GM21381 (cell line): ENCODE measurements at regions not wholly inside any gene's neighbourhood (a gene's known extent, or its start where the extent isn't known, plus 50 kb on each side); places are given as distances from the start of the nearest gene placed in this dataset.

Experiments used
- ATAC-seq: cut with Tn5 transposase; IDR thresholded peaks from one replicate; pipeline ENCODE4 v1.9.1; 2021; ENCODE audit warnings: mild to moderate bottlenecking, moderate library complexity; ENCODE audit not compliant: unreplicated experiment

DNA sequence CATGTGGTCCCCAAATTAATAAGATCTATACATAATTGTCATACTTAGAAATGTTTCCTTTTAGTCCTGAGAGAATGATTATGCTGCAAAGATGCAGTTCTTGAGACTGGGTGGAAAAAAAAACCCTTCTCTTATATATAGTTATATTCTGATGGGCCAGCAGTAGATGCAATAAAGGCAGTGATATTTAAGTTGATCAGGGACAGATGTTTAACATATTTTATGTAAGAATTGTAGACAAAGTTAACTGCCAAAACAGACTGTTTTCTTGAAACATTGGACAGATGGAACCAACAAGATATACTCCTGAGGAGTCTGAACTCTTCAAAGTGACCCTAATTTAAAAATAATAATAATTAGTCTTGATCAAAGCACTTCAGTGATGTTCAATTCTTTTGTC is 172.0 kb upstream of the LRIG1 start:
- no peak for ATAC-seq

DNA sequence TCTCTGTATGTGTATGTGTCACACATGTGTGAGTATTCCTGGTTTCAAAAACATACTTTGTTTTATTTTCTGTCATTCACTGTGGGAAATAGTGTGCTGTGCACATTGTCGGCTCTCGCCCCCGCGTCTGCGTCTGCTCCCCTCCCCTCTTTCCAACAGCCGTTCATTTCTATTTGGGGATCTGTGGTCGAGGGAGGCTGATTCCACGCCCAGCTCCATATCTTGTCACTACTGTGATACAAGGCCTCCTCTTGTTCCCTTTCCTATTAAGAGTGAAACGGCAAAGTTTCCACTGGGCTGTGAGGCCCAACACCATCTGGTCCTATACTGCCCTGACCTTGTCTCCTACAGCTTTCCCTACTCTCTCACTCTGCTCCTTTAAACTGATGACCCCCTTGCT is 172.5 kb upstream of the LRIG1 start:
- ATAC-seq, result no peak

DNA sequence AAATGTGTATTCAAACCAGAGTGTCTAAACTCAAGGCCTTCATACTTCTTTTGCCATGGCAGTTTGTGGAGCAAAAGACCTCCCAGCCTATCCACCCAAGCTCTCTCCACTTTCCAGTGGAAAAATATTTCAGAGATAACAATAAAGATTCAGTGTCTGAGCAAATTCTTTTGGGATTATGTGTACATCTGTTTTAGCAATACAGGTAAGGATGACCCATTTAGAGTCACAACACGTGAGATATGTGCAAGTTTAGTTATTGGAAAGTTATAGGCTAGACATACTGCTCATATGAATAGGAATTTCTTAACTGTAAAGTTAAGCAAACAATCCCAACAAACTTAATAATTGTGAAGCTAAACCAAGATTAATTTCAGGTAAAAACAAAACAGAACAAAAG is 174.5 kb upstream of the LRIG1 start:
- ATAC-seq, result no peak

DNA sequence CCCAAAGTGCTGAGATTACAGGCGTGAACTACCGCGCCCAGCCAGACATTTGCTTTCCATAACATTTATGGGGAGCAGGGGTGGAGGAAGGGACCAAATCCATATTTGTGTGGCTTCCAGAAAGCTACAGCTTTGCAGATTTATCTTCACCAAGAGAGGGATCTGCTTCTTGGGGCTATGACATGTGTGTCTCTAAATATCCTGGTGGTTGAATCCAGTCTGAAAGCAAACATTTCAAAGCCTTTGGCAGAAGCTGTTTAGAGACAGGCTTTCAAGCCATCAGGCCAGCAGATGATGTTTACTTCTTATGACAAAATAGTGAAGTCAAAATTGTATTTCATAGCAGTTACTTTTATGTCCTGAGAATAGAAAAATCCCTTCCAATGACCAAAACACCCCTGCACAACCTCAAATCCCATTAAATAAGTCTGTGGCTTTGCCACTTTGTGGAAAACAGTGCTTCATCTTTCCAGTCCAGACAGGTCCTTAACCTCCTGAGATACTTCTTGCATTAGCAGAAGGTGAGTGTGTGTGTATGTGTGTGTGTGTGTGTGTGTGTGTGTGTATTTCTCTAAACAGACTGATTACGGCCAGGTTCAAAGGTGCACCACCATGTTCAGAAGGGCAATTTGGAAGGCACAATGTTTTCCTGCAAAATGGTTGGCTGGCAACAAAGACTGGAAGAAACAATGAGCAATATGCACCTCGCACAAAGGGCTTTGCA is 191.4 kb upstream of the LRIG1 start:
- ATAC-seq, result no peak

DNA sequence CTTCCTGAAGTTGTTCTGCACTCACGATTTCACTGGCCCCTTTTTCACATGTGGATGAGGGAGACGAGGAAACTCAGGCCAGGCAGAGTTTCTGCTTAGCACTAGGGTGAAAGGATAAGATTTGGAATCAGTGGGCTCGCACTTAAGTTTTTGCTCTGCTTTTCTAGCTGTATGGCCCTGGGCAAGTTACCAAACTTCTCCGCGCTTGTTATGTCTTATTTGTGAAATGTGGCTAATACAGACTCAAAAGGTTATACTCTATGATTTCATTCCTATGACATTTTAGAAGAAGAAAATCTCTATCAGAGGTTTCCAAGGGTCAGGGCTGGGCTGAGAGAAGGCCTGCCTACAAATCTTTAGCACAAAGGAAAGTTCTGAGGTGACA is 191.9 kb upstream of the LRIG1 start:
- ATAC-seq, result no peak

DNA sequence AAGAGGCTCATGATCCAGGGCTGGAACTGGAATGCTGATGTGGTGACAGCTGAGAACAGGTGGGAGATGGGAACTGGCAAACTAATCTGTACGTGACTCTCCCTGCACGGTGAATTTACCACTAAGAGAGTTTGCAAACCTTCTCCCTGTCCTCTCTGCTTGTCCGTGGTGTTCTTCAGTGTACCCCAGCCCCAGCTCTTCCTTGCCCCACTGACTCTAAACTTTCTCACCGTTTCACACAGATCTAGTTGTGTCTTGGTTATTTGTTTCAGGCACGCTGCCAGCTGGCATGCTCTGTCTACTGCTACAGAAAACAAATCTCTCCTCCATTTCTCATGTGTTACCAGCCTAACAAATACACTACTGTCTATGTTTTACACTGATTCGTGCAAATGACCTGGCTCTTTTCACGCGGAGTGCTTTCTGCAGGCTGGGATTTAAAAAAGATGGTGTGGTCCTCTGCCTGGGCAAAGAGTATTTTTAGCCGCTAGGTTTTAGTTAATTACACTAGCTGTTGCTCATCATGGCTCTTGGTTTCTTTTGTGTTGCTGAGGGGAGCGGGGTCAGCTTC is 192.7 kb upstream of the LRIG1 start:
- ATAC-seq, result no peak

DNA sequence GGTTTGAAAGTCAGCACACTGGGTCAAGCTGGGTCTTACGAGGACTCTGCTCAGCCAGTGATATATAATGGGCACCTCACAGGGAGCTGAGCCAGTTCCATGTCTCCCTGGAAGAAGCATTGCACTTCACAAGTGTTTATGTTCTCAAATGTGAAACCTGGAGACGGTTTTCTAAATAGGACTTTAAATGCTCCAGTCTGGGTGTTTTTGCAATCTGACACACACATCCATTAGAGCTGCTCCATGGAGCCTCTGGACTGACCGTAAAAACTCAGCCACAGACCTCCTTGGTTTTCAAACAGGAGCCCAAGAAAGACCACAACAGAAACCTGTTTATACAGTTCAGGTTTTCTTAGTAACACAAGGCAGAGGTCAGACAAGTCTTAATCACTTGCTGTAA is 201.3 kb upstream of the LRIG1 start:
- ATAC-seq, result no peak

DNA sequence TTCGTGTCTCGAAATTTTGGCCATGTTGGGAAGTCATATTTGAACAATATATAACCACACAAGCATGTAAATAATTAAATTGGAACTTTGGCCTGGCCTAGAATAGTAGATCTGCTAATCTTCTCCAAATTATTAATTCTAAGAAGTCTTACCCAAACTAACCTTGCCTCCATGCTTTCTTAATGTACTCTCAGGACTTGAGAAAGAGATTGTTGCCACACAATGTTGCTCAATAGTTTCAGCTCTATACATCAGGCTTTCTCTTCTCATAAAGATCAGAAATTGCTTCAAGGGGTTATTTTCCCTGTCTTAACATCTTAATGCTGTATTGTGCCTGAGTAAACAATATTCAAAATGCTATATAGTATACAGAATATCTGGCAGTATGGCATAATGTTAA is 202.7 kb upstream of the LRIG1 start:
- no peak for ATAC-seq

DNA sequence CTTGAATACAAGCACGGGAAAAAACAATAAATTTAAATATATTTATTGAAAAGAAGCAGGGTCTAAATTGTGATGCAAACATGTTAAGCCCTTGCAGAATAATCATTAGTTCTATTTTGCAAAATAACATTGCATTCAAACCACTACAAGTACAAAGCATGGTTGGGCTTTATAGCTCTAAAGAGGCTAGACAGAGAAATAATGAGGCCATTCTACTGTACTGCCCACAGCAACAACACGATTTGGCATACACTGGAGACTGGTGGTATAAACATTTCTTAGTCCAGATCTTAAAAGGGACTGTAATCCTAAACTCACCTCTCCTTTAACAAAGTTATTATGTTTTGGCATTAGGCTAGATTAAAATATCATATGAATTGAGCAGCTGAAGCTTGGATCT is 204.3 kb upstream of the LRIG1 start:
- ATAC-seq, result no peak

DNA sequence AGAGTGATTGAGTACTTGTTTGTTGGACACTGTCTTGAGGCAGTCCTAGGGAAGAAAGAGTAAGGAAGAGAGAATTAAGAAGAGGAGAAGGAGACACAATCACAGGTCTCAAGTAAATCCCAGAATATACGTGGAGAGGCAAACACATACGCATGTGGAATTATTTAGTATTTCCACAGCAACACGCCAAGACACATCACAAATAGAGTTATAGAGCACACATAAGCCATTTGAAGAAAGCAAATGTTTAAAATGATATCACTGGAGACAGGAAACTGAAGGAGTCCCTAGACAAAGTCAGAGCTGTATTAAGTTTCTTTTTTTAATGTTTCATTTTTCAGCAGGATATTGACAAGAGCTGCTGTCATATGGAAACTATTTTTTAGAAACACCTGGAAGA is 206.1 kb upstream of the LRIG1 start:
- no peak for ATAC-seq

DNA sequence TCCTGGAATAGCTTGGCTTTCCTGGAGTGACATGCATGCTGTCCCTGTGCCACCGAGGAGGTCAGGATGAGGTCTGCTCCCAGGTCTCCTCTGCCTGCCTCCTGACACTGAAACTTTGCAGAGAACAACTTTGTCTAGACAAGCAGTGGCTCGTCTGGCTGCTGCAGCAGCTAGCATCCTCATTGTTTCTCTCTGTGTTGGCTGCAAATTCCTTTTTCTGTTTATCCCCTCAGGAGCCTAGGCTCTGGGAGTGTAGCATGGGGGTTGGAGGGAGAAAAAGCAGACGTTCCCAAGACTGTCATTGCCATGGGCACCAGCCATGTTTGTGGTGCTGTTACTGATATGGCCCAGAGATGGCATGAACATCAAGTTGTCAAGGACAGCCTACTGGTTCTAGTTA is 208.7 kb upstream of the LRIG1 start:
- ATAC-seq, result no peak

DNA sequence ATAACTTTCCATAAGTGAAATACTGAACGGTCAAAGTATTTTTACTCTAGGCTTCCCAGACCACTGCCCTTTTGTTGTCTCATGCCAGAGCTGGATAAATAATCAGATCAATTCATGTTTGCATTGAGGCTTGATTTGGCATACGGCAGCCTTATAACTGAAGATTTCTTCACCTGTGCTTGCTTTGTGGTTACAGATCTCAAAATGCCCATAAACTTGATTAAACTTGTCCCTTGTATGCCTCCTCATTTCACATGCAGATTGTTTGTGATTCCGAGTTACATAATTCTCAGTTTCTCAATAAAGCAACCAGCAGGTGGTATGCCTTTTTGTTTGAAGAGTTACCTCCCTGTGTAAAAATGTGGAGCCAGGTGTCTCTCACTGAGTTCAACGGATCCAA is 211.4 kb upstream of the LRIG1 start:
- no peak for ATAC-seq

DNA sequence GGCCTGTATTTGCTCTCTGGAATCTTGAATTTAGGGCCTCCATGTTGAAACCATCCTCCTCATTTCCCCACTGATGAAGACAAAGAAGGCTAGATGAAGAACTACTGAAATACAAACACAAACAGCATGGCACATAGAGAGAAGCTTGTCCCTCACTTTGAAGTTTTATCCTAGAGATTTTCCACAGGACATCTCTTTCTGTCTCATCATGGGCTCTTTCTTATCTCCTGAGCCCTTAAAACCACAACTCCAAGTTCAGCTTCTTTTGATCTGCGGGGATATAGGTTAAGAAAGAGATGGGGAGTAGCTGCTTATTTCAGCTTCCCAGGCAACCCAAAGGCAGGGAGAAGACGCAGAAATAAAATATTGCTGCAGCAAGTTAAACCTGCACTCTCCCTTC is 213.1 kb upstream of the LRIG1 start:
- no peak for ATAC-seq

DNA sequence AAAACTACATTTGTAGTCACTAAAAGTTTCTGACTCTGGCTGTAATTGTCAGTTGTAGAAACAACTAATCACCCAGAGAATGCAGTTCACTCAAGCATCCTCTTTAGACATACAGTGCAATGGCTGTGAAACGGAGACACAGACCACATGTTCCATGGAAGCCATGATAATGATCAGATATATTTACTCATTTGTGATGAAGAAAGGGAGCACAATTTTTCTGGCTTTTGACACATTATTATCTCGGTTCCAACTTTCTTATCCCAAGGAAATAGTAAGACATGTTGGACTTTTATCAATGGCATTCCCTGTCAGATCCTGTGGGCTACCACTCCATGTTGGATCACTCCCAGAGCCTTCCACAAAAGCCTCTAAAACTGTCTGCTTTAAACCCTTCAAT is 215.0 kb upstream of the LRIG1 start:
- no peak for ATAC-seq

DNA sequence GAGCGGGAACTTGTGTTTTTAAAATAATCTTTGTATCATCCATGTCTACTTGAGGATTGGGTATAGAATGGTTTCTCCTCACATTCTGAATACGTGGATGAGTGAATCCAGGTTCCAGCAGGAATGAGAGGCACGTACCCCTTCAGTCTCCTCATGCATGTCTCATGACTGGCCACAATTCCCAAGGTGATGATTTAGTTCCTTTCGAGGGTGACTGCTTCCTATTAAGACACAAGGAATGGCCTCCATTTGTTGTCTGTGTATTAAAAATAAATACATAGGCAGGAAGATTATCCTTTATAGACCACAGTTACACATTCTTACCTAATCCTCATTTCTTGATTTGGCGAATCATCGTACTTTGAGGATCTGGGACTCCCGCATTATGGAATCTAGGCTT is 217.0 kb upstream of the LRIG1 start:
- no peak for ATAC-seq

DNA sequence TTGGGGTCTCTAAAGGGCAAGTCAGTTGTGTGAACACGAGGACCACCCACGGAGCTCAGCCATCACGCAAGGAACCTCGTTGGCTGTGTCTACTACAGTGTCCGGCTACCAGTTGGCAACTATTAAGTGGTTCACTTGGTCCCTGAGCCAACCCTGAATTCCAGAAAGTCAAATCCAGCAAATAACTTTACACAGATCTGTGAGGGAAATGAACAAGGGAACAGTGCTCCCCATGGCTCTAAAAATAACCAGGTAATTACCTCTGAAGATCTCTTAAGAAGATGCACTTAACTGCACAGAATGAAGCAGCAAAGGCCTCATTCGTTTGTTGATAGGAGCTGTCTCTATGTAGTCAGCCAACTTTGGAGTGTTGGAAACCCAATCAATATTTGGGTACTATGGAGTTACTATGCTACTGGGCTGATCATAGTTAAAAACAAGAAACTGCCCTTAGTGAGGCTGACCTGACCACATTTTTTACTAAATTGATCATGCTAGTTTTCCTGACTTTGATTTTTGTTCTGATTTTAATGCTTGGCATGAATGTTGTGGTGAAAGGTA is 219.1 kb upstream of the LRIG1 start:
- no peak for ATAC-seq

DNA sequence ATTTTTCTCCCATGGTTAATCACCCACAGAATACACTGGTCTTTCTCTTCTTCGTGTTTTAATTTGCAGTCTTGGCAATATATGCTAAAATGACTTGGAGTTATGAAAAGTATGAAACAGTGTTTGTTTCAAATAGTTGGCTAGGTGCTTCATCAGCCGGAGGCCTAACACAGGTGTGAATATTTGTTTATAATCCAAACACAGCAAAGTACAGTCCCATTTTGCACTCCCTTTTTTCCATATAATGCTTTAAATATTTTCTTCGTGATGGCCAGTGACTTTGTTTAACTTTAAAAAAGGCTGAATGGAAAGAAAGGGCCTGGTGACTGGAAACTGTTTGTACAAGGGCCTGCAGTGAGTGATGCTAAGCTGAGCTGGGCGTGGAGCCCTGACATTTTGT is 219.7 kb upstream of the LRIG1 start:
- no peak for ATAC-seq

DNA sequence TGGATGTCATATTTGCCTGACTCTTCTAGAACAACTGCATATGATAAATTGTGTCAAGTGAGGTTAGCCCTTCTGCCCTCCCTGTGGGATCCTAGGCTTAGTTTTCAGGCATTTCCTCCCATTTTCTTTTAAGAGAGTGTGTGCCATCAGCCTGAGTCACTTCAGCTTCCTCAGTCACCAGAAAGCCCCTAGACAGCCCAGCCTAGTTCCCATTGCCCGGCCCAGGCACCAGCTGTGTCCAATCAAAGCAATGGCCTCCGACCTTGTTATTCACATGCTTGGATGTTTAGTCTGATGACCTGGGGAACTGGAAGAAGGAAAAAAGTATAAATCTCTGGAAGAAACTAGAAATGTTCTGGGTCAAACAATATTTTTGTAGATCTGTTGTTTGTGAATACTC is 221.9 kb upstream of the LRIG1 start:
- ATAC-seq, result no peak

DNA sequence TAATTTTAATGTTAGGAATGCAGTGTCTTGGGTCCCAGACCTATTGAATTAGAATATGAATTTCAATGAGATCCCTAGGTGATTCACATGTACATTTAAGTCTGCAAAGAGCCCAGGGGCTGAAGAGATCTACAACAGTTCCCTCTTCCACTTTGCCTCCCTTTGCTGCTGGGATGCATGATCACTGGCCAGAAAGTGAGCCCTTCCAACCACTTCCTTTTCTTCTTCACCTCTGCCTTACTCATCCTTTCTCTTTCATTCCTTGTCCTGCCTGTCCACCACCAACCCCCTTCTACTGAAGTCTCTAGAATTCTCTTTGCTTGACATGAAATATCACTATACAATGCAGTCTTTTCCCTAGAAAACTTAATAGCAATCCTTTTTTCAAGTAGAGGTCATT is 222.4 kb upstream of the LRIG1 start:
- no peak for ATAC-seq

DNA sequence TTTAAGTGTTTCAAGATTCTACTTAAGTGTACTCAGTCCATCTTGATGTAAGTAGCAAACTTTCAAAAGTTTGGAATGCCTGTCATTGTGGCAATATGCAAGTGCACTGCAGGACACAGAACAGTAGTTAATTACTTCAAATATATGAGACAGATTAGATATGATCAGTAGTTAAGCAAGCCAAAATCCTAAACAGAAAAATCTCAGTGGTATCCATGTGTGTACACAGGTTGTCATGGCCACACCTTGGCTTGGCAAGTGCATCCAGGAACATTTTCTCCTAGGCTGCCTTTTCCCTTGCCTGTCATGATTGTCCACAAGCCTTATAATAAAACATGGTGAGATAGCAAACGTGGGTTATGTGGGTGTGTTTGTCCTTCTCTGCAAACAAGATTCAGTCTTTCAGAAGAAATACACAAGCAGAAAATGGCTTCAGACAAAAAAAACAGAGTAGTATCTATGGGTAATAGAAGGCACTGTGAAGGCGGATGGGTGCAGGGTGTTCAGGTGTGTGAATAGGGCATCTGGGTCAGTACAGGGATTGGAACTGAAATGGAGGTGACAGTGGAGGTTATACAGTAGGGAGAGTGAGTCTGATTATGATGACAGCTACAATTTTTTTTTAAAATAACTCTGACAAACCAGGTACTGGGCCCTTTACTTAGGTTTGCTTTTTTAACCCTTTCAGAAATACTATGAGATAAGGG is 229.0 kb upstream of the LRIG1 start:
- no peak for ATAC-seq

DNA sequence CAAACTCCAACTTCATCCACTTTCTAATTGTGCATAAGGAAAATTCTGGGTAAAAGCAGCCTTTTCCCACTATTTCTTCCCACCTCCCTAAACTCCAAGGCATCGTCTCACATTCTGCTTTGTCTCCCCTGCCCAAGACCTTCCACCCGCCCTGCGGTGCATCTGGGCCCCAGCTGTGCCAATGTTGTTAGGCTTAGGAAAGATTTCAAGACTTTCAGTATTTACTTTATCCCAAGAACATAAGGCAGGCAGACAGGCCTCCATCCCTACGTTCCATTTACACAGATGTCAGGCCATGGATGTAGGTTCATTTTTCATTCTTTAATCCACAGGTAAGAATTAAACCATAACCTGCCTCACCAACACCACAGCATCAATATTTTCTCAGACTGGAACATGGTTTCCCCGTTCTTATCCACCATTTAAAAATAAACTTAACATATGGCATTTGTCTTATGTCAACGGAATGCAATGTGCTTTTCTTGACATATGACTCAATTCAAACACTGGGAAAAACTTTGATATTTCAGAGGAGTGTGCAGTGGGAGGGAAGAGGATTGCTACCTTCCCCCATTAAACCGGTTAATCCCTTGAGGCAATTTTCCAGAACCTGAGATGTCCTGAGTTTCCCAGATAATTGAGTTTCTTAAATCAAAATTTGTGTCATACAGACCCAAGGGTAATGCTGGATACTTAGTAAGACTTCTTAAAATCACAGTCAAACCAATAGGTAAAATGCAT is 238.0 kb upstream of the LRIG1 start:
- no peak for ATAC-seq

DNA sequence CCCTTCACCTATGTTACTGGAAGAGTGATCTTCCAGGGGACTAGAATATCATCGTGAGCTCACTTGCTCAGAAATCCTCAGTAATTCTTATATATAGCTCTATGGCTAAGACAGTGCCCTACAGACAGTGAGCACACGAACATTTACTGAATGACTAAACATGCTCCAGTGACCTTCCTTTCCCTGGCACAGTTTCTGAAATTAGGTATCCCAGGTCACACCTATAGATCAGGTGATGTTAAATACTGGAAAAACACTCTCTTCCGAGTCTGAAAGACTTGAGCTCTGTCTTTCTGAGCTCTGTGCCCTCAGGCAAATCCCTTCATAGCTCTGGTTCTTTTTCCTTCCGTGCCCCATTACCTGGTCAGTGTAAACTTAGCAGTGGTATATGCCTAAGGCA is 239.4 kb upstream of the LRIG1 start:
- no peak for ATAC-seq
